ENCODE measurements at regions not wholly inside any gene's neighbourhood (a gene's known extent, or its start where the extent isn't known, plus 50 kb on each side); places are given as distances from the start of the nearest gene placed in this dataset.
"Not testable (repeated sequence)": the region's sequence is repeated elsewhere in the genome, so short reads cannot be mapped to it uniquely, and the experiment has no call there.

- no peak for DNase-seq
Measured at GRCh38 chr6:14379568-14379967, 262.0 kb downstream of the CD83 start.

GRCh38 chr6:14380086-14380820 is 262.7 kb downstream of the CD83 start:
- DNase-seq, result no peak

- DNase-seq, result no peak
Measured at GRCh38 chr6:14380901-14381828, 263.6 kb downstream of the CD83 start.

GRCh38 chr6:14381829-14382677 is 264.5 kb downstream of the CD83 start:
- no peak for DNase-seq

- DNase-seq, result no peak
Measured at GRCh38 chr6:14382678-14383236, 265.2 kb downstream of the CD83 start.

- no peak for DNase-seq
Measured at GRCh38 chr6:14383393-14384174, 266.0 kb downstream of the CD83 start.

GRCh38 chr6:14384175-14384949 is 266.8 kb downstream of the CD83 start:
- DNase-seq, result no peak

- DNase-seq, result no peak
Measured at GRCh38 chr6:14386263-14386662, 268.7 kb downstream of the CD83 start.

GRCh38 chr6:14386668-14387067 is 269.1 kb downstream of the CD83 start:
- no peak for DNase-seq

GRCh38 chr6:14388371-14388770 is 270.8 kb downstream of the CD83 start:
- DNase-seq, result no peak

- DNase-seq, result not testable (repeated sequence)
Measured at GRCh38 chr6:14389776-14390175, 272.2 kb downstream of the CD83 start.

GRCh38 chr6:14390805-14391204 is 273.2 kb downstream of the CD83 start:
- DNase-seq, result no peak

- DNase-seq, result no peak
Measured at GRCh38 chr6:14393910-14394309, 276.3 kb downstream of the CD83 start.

- DNase-seq, result no peak
Measured at GRCh38 chr6:14396392-14396791, 278.8 kb downstream of the CD83 start.

GRCh38 chr6:14396826-14397517 is 279.4 kb downstream of the CD83 start:
- peak; percentile 25 for DNase-seq

- no peak for DNase-seq
Measured at GRCh38 chr6:14397518-14397901, 279.9 kb downstream of the CD83 start.

- no peak for DNase-seq
Measured at GRCh38 chr6:14398953-14399352, 281.4 kb downstream of the CD83 start.

- no peak for DNase-seq
Measured at GRCh38 chr6:14399635-14400034, 282.1 kb downstream of the CD83 start.

- DNase-seq, result no peak
Measured at GRCh38 chr6:14401246-14401645, 283.7 kb downstream of the CD83 start.

- DNase-seq, result no peak
Measured at GRCh38 chr6:14406614-14407331, 289.2 kb downstream of the CD83 start.
